D721Med (cell line): ENCODE measurements at regions not wholly inside any gene's neighbourhood (a gene's known extent, or its start where the extent isn't known, plus 50 kb on each side); places are given as distances from the start of the nearest gene placed in this dataset.

Source experiments
- DNase-seq: peaks from one replicate; pipeline ENCODE4 v3.0.0; 2011; ENCODE audit warnings: low spot score; ENCODE audit not compliant: insufficient read length
- FAIRE-seq: peaks from 2 replicates; lab custom pipeline; 2011; peaks lifted over from hg19 to GRCh38; lab: Jason Lieb, UNC
- CTCF ChIP-seq: IDR thresholded peaks from 2 replicates; pipeline ENCODE4 v1.5.1; 2012; ENCODE audit warnings: mild to moderate bottlenecking, control low read depth; ENCODE audit not compliant: insufficient read depth; ENCODE audit errors: missing control alignments

GRCh38 chr5:19322716-19323485, 665.1 kb downstream of the CDH18 start:
- no peak for DNase-seq
- TF ChIP-seq CTCF, result no peak
- peak; percentile 46 for FAIRE-seq

GRCh38 chr5:19334278-19334677, 653.7 kb downstream of the CDH18 start:
- no peak for FAIRE-seq
- TF ChIP-seq CTCF, result no peak
- DNase-seq, result no peak

- FAIRE-seq, result no peak
Observed at GRCh38 chr5:19342942-19343341, 645.1 kb downstream of the CDH18 start.

GRCh38 chr5:19352120-19352519, 635.9 kb downstream of the CDH18 start:
- no peak for DNase-seq
- TF ChIP-seq CTCF, result no peak
- FAIRE-seq, result no peak

More at GRCh38 chr5:19342942-19343341, 645.1 kb downstream of the CDH18 start:
- no peak for TF ChIP-seq CTCF
- DNase-seq, result no peak

- no peak for TF ChIP-seq CTCF
- no peak for FAIRE-seq
Observed at GRCh38 chr5:19369048-19369447, 619.0 kb downstream of the CDH18 start.

GRCh38 chr5:19369561-19369960, 618.4 kb downstream of the CDH18 start:
- FAIRE-seq (no peak), DNase-seq (no peak)
- no peak for TF ChIP-seq CTCF

More at GRCh38 chr5:19369048-19369447, 619.0 kb downstream of the CDH18 start:
- no peak for DNase-seq
